CD4-positive, CD25-positive, alpha-beta regulatory T cell (primary cell): ENCODE measurements at regions not wholly inside any gene's neighbourhood (a gene's known extent, or its start where the extent isn't known, plus 50 kb on each side); places are given as distances from the start of the nearest gene placed in this dataset.

Experiments used
- ATAC-seq, 2 donors: fragments of 150-1000 bp; cut with Tn5 transposase; one replicate each; pipeline ENCODE4 v1.10.0; 2021; ENCODE audit warnings: low read depth in 2 of 2, moderate number of reproducible peaks in 2 of 2, moderate library complexity in 1 of 2
- DNase-seq, 3 donors: peaks; one replicate each; pipeline versions ENCODE4 v3.0.0 to v3.0.0-alpha.2; 2012 to 2022; ENCODE audit warnings: mixed read lengths in 1 of 3
- H3K27ac ChIP-seq: one replicate; pipeline ENCODE4 v1.7.0; 2013; ENCODE audit warnings: mild to moderate bottlenecking, low read length; ENCODE audit not compliant: insufficient read depth, poor library complexity, severe bottlenecking
- H3K27me3 ChIP-seq: one replicate; pipeline ENCODE4 v1.7.0; 2013; ENCODE audit warnings: low read length; ENCODE audit not compliant: control insufficient read depth, insufficient read depth
- H3K36me3 ChIP-seq: one replicate; pipeline ENCODE4 v1.7.0; 2013; ENCODE audit warnings: mild to moderate bottlenecking, low read length, moderate library complexity; ENCODE audit not compliant: control insufficient read depth, insufficient read depth
- H3K4me1 ChIP-seq: 2 replicates; pipeline ENCODE4 v1.7.0; 2013; ENCODE audit warnings: mild to moderate bottlenecking, low read length; ENCODE audit not compliant: insufficient read depth, control insufficient read depth, poor library complexity, severe bottlenecking
- H3K4me3 ChIP-seq: one replicate; pipeline ENCODE4 v1.7.0; 2013; ENCODE audit warnings: low read depth, mild to moderate bottlenecking, low read length, moderate library complexity
- H3K9me3 ChIP-seq, 2 experiments: 1 replicate in 1 of 2; 2 replicates in 1 of 2; pipeline ENCODE4 v1.7.0; 2013; ENCODE audit warnings: low read length in 2 of 2, mild to moderate bottlenecking in 1 of 2, moderate library complexity in 1 of 2; ENCODE audit not compliant: control insufficient read depth in 2 of 2
- H3K27ac Mint-ChIP-seq, 3 donors: one replicate each; pipeline ENCODE4 v1.8.0; 2020 to 2022; ENCODE audit warnings: mild to moderate bottlenecking in 3 of 3, mixed read lengths in 3 of 3, moderate library complexity in 2 of 3
- H3K27me3 Mint-ChIP-seq: one replicate; pipeline ENCODE4 v1.8.0; 2022; ENCODE audit warnings: mild to moderate bottlenecking, mixed read lengths
- H3K36me3 Mint-ChIP-seq: one replicate; pipeline ENCODE4 v1.8.0; 2020; ENCODE audit warnings: mixed read lengths
- H3K4me1 Mint-ChIP-seq, 4 donors: one replicate each; pipeline ENCODE4 v1.8.0; 2020 to 2022; ENCODE audit warnings: mixed read lengths in 4 of 4, mild to moderate bottlenecking in 1 of 4
- H3K4me3 Mint-ChIP-seq, 4 donors: one replicate each; pipeline ENCODE4 v1.8.0; 2020 to 2022; ENCODE audit warnings: mild to moderate bottlenecking in 4 of 4, mixed read lengths in 4 of 4, moderate library complexity in 3 of 4
- H3K9me3 Mint-ChIP-seq, 7 donors: one replicate each; pipeline ENCODE4 v1.8.0; 2020 to 2022; ENCODE audit warnings: mixed read lengths in 7 of 7, mild to moderate bottlenecking in 3 of 7, moderate library complexity in 2 of 7

DNA sequence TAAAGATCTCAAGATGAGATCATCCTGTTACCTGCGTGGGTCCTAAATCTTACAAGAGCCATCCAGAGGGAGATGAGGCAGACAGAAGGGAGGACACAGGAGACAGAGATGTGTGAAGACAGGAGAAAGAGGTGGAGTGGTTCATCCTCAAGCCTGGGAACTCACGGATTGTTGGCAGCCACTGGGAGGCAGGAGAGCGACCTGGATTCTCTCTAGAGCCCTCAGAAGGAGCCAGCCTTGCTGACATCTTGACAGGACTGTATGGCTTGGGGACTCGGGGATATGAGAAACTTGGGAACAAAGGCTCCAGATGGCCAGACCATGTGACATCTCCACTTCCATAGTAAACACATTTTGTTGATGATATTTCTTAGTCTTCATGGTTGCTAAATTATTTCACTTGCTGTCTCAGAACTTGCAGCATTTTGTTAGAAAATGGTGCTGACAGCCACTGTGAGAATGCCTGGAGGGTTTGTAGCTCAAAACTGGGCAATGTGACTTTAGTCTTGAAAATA, 57.8 kb upstream of the MC2R start:
- DNase-seq (no peak), ATAC-seq (no peak)
- peaks cover 0 to 4% (median 4%) of the 10 kb centered on the region in 7 donors for H3K9me3 Mint-ChIP-seq
- H3K4me3 ChIP-seq, result no peak overlapping the region
- H3K27me3 ChIP-seq, result no peaks in the 10 kb centered on the region
- no peak overlapping the region for H3K27ac ChIP-seq
- no peak overlapping the region for H3K27ac Mint-ChIP-seq
- no peaks in the 10 kb centered on the region for H3K36me3 Mint-ChIP-seq
- no peaks in the 10 kb centered on the region for H3K36me3 ChIP-seq
- no peaks in the 10 kb centered on the region for H3K4me1 ChIP-seq
- peaks cover 4% of the 10 kb centered on the region for H3K27me3 Mint-ChIP-seq
- no peak overlapping the region for H3K4me3 Mint-ChIP-seq
- no peaks in the 10 kb centered on the region for H3K9me3 ChIP-seq
- H3K4me1 Mint-ChIP-seq, result no peaks in the 10 kb centered on the region
